GM21528 (cell line): ENCODE measurements at regions not wholly inside any gene's neighbourhood (a gene's known extent, or its start where the extent isn't known, plus 50 kb on each side); places are given as distances from the start of the nearest gene placed in this dataset.
"Not testable (repeated sequence)": the region's sequence is repeated elsewhere in the genome, so short reads cannot be mapped to it uniquely, and the experiment has no call there.

Source experiments
- ATAC-seq: cut with Tn5 transposase; IDR thresholded peaks from one replicate; pipeline ENCODE4 v1.9.1; 2021; ENCODE audit warnings: mild to moderate bottlenecking, moderate library complexity; ENCODE audit not compliant: unreplicated experiment, low FRiP score

- ATAC-seq, result no peak
Measured at GRCh38 chr9:106077731-106078130, 383.4 kb downstream of the TMEM38B start.

GRCh38 chr9:106082621-106083020 is 388.3 kb downstream of the TMEM38B start:
- ATAC-seq, result no peak

- ATAC-seq, result no peak
Measured at GRCh38 chr9:106084702-106085101, 390.4 kb downstream of the TMEM38B start.

- no peak for ATAC-seq
Measured at GRCh38 chr9:106085479-106085878, 391.1 kb downstream of the TMEM38B start.

GRCh38 chr9:106092083-106092482 is 397.7 kb downstream of the TMEM38B start:
- no peak for ATAC-seq

GRCh38 chr9:106102821-106103220 is 408.5 kb downstream of the TMEM38B start:
- ATAC-seq, result no peak

- ATAC-seq, result no peak
Measured at GRCh38 chr9:106104887-106105286, 410.5 kb downstream of the TMEM38B start.

- ATAC-seq, result no peak
Measured at GRCh38 chr9:106106396-106106795, 412.1 kb downstream of the TMEM38B start.

- ATAC-seq, result no peak
Measured at GRCh38 chr9:106107716-106108115, 413.4 kb downstream of the TMEM38B start.

- ATAC-seq, result not testable (repeated sequence)
Measured at GRCh38 chr9:106109706-106110105, 415.4 kb downstream of the TMEM38B start.

GRCh38 chr9:106110483-106110882 is 416.1 kb downstream of the TMEM38B start:
- ATAC-seq, result no peak

- ATAC-seq, result no peak
Measured at GRCh38 chr9:106111039-106111730, 416.8 kb downstream of the TMEM38B start.

- ATAC-seq, result no peak
Measured at GRCh38 chr9:106112935-106113334, 418.6 kb downstream of the TMEM38B start.

- ATAC-seq, result no peak
Measured at GRCh38 chr9:106119176-106119575, 424.8 kb downstream of the TMEM38B start.

- no peak for ATAC-seq
Measured at GRCh38 chr9:106120071-106120470, 425.7 kb downstream of the TMEM38B start.

- no peak for ATAC-seq
Measured at GRCh38 chr9:106127776-106128175, 433.4 kb downstream of the TMEM38B start.

- ATAC-seq, result no peak
Measured at GRCh38 chr9:106130374-106130773, 436.0 kb downstream of the TMEM38B start.

GRCh38 chr9:106143781-106144180 is 449.4 kb downstream of the TMEM38B start:
- ATAC-seq, result no peak

GRCh38 chr9:106146066-106146840 is 451.9 kb downstream of the TMEM38B start:
- no peak for ATAC-seq

GRCh38 chr9:106146886-106147285 is 452.5 kb downstream of the TMEM38B start:
- ATAC-seq, result no peak

GRCh38 chr9:106149956-106150355 is 455.6 kb downstream of the TMEM38B start:
- no peak for ATAC-seq

- no peak for ATAC-seq
Measured at GRCh38 chr9:106156465-106156864, 462.1 kb downstream of the TMEM38B start.
